ENCODE measurements at regions not wholly inside any gene's neighbourhood (a gene's known extent, or its start where the extent isn't known, plus 50 kb on each side); places are given as distances from the start of the nearest gene placed in this dataset.

GRCh38 chr6:50962213-50962759 is 143.6 kb downstream of the TFAP2B start:
- H3K36me3 ChIP-seq (ENCODE audit: insufficient read depth, low read length, poor library complexity, severe bottlenecking) = no peaks in the 10 kb centered on the region
- intact Hi-C loops (cut with micrococcal nuclease; ENCODE audit: unreplicated experiment) = no loop called here
- H3K27ac ChIP-seq (ENCODE audit: low read depth, low read length, poor library complexity, severe bottlenecking) = no peak overlapping the region
- TF ChIP-seq CTCF (conservative IDR thresholded peaks at IDR 0.05; ENCODE audit: low read depth, low read length) (no peak), EZH2 (IDR thresholded peaks at IDR 0.05; ENCODE audit: borderline replicate concordance, low read depth, low read length, poor library complexity, severe bottlenecking) (no peak)
- BruUV-seq (replicated peaks) = no TSS peak
- no peak overlapping the region for H3K4me3 ChIP-seq (ENCODE audit: low read depth, low read length, poor library complexity, severe bottlenecking)
- no peak for DNase-seq (ENCODE audit: low spot score)
- CTCF ChIA-PET = no interaction called here
- H3K27me3 ChIP-seq (replicated peaks; ENCODE audit: insufficient read depth, low read depth, low read length, poor library complexity) = no peaks in the 10 kb centered on the region
- H3K9me3 ChIP-seq (ENCODE audit: low read depth, low read length, poor library complexity, severe bottlenecking) = no peaks in the 10 kb centered on the region
- H3K4me1 ChIP-seq (ENCODE audit: insufficient read depth, low read length, poor library complexity, severe bottlenecking) = no peaks in the 10 kb centered on the region
- POLR2A ChIA-PET (ENCODE audit: low non-redundant PET) = no interaction called here

GRCh38 chr6:50963952-50964351 is 145.3 kb downstream of the TFAP2B start:
- intact Hi-C loops (cut with micrococcal nuclease; ENCODE audit: unreplicated experiment) = no loop called here
- TF ChIP-seq EZH2 (IDR thresholded peaks at IDR 0.05; ENCODE audit: borderline replicate concordance, low read depth, low read length, poor library complexity, severe bottlenecking) (no peak), CTCF (conservative IDR thresholded peaks at IDR 0.05; ENCODE audit: low read depth, low read length) (no peak)
- no peaks in the 10 kb centered on the region for H3K27me3 ChIP-seq (replicated peaks; ENCODE audit: insufficient read depth, low read depth, low read length, poor library complexity)
- no peak overlapping the region for H3K27ac ChIP-seq (ENCODE audit: low read depth, low read length, poor library complexity, severe bottlenecking)
- no peak for DNase-seq (ENCODE audit: low spot score)
- no peak overlapping the region for H3K4me3 ChIP-seq (ENCODE audit: low read depth, low read length, poor library complexity, severe bottlenecking)
- POLR2A ChIA-PET (ENCODE audit: low non-redundant PET) = no interaction called here
- H3K9me3 ChIP-seq (ENCODE audit: low read depth, low read length, poor library complexity, severe bottlenecking) = no peaks in the 10 kb centered on the region
- peaks cover 1% of the 10 kb centered on the region for H3K4me1 ChIP-seq (ENCODE audit: insufficient read depth, low read length, poor library complexity, severe bottlenecking)
- H3K36me3 ChIP-seq (ENCODE audit: insufficient read depth, low read length, poor library complexity, severe bottlenecking) = no peaks in the 10 kb centered on the region
- no TSS peak for BruUV-seq (replicated peaks)
- CTCF ChIA-PET = no interaction called here

- ChIA-PET CTCF (no interaction called here), POLR2A (ENCODE audit: low non-redundant PET) (no interaction called here)
- Histone ChIP-seq H3K4me3 (ENCODE audit: low read depth, low read length, poor library complexity, severe bottlenecking) (no peak overlapping the region), H3K9me3 (ENCODE audit: low read depth, low read length, poor library complexity, severe bottlenecking) (no peaks in the 10 kb centered on the region), H3K27me3 (replicated peaks; ENCODE audit: insufficient read depth, low read depth, low read length, poor library complexity) (no peaks in the 10 kb centered on the region), H3K36me3 (ENCODE audit: insufficient read depth, low read length, poor library complexity, severe bottlenecking) (no peaks in the 10 kb centered on the region), H3K27ac (ENCODE audit: low read depth, low read length, poor library complexity, severe bottlenecking) (no peak overlapping the region), H3K4me1 (ENCODE audit: insufficient read depth, low read length, poor library complexity, severe bottlenecking) (peaks cover 10% of the 10 kb centered on the region)
- BruUV-seq (replicated peaks) = no TSS peak
- no peak for DNase-seq (ENCODE audit: low spot score)
- intact Hi-C loops (cut with micrococcal nuclease; ENCODE audit: unreplicated experiment) = no loop called here
- TF ChIP-seq CTCF (conservative IDR thresholded peaks at IDR 0.05; ENCODE audit: low read depth, low read length) (no peak), EZH2 (IDR thresholded peaks at IDR 0.05; ENCODE audit: borderline replicate concordance, low read depth, low read length, poor library complexity, severe bottlenecking) (no peak)
These were observed 146.8 kb downstream of the TFAP2B start for GRCh38 chr6:50965495-50965894.

Data from A673 (cell line).